Keratinocyte (primary cell): ENCODE measurements at regions not wholly inside any gene's neighbourhood (a gene's known extent, or its start where the extent isn't known, plus 50 kb on each side); places are given as distances from the start of the nearest gene placed in this dataset.

Experiments
- EZH2 ChIP-seq: IDR thresholded peaks from one replicate; pipeline ENCODE4 v1.6.1; 2012; ENCODE audit warnings: inconsistent platforms, mild to moderate bottlenecking, low read length, moderate library complexity
- TF ChIP-seq, protein P1 (sequence below), 3 experiments: IDR thresholded peaks in 1 of 3; conservative IDR thresholded peaks in 1 of 3; optimal IDR thresholded peaks in 1 of 3; 2 replicates in 2 of 3; 3 replicates in 1 of 3; pipeline versions ENCODE3 to v1.5.1; 2011; ENCODE audit warnings: low read length in 3 of 3, mild to moderate bottlenecking in 3 of 3, moderate library complexity in 2 of 3, control low read depth in 1 of 3, inconsistent platforms in 1 of 3; ENCODE audit not compliant: insufficient read depth in 2 of 3; ENCODE audit errors: extremely low read depth in 1 of 3

DNA sequence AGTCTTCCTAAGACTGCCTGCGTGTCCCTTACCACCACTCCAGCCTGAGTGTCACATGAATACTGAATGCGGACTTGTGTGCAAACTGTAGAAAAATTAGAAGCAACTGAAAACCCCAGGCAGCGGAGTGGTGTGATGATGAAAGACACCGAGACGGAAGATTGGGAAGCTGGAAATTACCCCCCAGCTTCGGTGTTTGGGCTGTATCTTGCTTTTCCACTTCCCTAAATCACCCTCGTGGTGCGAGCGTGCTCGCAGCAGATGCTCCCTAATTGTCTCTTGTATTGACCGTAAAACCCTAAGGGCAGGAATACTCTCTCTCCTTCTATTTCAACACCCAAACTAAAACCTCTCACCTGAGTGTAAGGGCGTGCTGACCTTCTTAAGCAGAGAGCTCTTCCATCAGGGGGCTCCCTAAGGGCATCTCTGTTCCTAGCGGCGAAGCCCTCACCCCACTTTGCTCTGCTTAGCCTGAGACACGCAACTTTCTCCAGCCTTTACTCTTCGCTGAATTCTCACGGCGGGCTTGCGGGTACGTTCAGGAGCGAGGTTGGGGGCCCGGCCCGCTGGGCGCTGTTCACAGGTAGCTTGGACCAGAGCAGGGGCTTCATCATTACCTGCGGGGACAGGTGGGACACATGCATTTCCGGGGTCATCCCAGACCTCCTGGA is 62.4 kb downstream of the CRYBB2 start:
- TF ChIP-seq, protein P1, sequence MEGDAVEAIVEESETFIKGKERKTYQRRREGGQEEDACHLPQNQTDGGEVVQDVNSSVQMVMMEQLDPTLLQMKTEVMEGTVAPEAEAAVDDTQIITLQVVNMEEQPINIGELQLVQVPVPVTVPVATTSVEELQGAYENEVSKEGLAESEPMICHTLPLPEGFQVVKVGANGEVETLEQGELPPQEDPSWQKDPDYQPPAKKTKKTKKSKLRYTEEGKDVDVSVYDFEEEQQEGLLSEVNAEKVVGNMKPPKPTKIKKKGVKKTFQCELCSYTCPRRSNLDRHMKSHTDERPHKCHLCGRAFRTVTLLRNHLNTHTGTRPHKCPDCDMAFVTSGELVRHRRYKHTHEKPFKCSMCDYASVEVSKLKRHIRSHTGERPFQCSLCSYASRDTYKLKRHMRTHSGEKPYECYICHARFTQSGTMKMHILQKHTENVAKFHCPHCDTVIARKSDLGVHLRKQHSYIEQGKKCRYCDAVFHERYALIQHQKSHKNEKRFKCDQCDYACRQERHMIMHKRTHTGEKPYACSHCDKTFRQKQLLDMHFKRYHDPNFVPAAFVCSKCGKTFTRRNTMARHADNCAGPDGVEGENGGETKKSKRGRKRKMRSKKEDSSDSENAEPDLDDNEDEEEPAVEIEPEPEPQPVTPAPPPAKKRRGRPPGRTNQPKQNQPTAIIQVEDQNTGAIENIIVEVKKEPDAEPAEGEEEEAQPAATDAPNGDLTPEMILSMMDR (optimal IDR thresholded peaks at IDR 0.05 in 1 of 3, IDR thresholded peaks at IDR 0.05 in 1 of 3, conservative IDR thresholded peaks at IDR 0.05 in 1 of 3; ENCODE audit: extremely low read depth in 1 of 3, insufficient read depth in 2 of 3, low read length in 3 of 3) = no peak
- no peak for TF ChIP-seq EZH2
